Vagina (tissue), 2 donors: ENCODE measurements at regions not wholly inside any gene's neighbourhood (a gene's known extent, or its start where the extent isn't known, plus 50 kb on each side); places are given as distances from the start of the nearest gene placed in this dataset.

Experiments
- DNase-seq, 2 donors: peaks; one replicate each; pipeline ENCODE4 v3.0.0-alpha.2; 2017; ENCODE audit errors: extremely low spot score in 2 of 2
- H3K27ac ChIP-seq: fragments of 200-600 bp; sonication (generic); one replicate; pipeline ENCODE4 v1.5.1; 2019
- H3K27me3 ChIP-seq: fragments of 200-600 bp; sonication (generic); one replicate; pipeline ENCODE4 v1.5.1; 2019
- H3K36me3 ChIP-seq, 2 donors: fragments of 200-600 bp; sonication (generic); one replicate each; pipeline ENCODE4 v1.5.1; 2017 to 2019
- H3K4me1 ChIP-seq: fragments of 200-600 bp; sonication (generic); one replicate; pipeline ENCODE4 v1.5.1; 2019
- H3K4me3 ChIP-seq, 2 donors: fragments of 200-600 bp; sonication (generic); 1 replicate in 1 of 2; 2 replicates in 1 of 2; pipeline ENCODE4 v1.5.1; 2016 to 2019
- H3K9me3 ChIP-seq: fragments of 200-600 bp; sonication (generic); one replicate; pipeline ENCODE4 v1.5.1; 2019
- POLR2A ChIP-seq, 2 donors: fragments of 450-650 bp; IDR thresholded peaks; one replicate each; pipeline ENCODE4 v1.6.1; 2017; ENCODE audit warnings: antibody characterized with exemption in 2 of 2, mild to moderate bottlenecking in 2 of 2, moderate library complexity in 2 of 2
- POLR2AphosphoS5 ChIP-seq, 2 donors: sonication (generic); formaldehyde crosslinking; IDR thresholded peaks; one replicate each; pipeline ENCODE4 v1.9.0; 2017; ENCODE audit warnings: antibody characterized with exemption in 2 of 2, mild to moderate bottlenecking in 2 of 2, low read depth in 1 of 2; ENCODE audit not compliant: insufficient read depth in 1 of 2
- intact Hi-C: fragments of 100-400 bp; cut with DNase I; formaldehyde crosslinking; loops from one replicate; pipeline ENCODE4 v1.15.1; 2023
- TF ChIP-seq, protein P1 (sequence below), 3 experiments: fragments of 450-650 bp in 2 of 3; fragments of 200-600 bp in 1 of 3; sonication (generic) in 1 of 3; IDR thresholded peaks; one replicate each; pipeline ENCODE4 v1.5.1; 2017 to 2019; ENCODE audit warnings: antibody characterized with exemption in 3 of 3, mild to moderate bottlenecking in 2 of 3, moderate library complexity in 2 of 3

DNA sequence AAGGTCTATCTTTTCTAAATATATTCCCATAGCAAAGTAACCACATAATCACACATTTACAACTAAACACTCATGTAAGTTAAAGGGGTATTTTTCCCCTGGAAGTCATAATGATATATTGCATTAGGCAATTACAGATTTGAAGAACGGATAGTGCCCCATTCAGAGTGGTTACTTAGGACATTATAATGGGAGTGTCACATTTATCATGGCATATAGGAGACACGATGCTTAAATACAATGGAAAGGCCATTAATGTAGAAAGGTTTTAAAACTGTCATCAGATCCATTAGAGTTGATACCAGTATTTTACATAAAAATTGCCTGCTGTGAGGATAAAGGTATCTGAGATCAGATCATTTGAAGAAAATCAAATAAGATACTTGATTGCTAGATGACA lies 582.0 kb upstream of the SEMA6D start:
- H3K4me1 ChIP-seq, result no peaks in the 10 kb centered on the region
- no peaks in the 10 kb centered on the region for H3K9me3 ChIP-seq
- TF ChIP-seq, protein P1, sequence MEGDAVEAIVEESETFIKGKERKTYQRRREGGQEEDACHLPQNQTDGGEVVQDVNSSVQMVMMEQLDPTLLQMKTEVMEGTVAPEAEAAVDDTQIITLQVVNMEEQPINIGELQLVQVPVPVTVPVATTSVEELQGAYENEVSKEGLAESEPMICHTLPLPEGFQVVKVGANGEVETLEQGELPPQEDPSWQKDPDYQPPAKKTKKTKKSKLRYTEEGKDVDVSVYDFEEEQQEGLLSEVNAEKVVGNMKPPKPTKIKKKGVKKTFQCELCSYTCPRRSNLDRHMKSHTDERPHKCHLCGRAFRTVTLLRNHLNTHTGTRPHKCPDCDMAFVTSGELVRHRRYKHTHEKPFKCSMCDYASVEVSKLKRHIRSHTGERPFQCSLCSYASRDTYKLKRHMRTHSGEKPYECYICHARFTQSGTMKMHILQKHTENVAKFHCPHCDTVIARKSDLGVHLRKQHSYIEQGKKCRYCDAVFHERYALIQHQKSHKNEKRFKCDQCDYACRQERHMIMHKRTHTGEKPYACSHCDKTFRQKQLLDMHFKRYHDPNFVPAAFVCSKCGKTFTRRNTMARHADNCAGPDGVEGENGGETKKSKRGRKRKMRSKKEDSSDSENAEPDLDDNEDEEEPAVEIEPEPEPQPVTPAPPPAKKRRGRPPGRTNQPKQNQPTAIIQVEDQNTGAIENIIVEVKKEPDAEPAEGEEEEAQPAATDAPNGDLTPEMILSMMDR (IDR thresholded peaks at IDR 0.05), result no peak
- no peak for TF ChIP-seq POLR2A (IDR thresholded peaks at IDR 0.05)
- TF ChIP-seq POLR2AphosphoS5 (IDR thresholded peaks at IDR 0.05; ENCODE audit: insufficient read depth in 1 of 2, low read depth in 1 of 2), result no peak
- no peaks in the 10 kb centered on the region for H3K27me3 ChIP-seq
- DNase-seq, result no peak
- H3K4me3 ChIP-seq, result no peak overlapping the region
- H3K36me3 ChIP-seq, result no peaks in the 10 kb centered on the region
- intact Hi-C loops, result no loop called here
- no peak overlapping the region for H3K27ac ChIP-seq

DNA sequence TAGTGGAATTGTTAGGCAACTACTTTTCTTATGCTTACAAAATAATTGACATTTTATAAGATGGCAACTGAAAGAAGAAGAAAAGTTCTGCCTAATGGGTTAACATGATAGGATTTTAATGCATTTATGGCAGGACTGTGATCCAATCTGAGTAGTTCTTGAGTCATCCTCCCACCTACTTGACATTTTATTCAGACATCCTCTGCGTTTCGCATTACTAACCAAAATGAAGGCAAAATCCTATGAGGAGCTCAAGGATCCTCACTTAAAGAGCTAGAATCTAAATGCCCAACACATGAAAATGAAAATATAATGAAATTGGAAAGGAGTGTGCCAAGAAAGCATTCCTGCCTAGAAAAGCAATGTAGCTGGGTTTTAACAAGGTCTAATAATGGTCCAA lies 581.1 kb upstream of the SEMA6D start:
- H3K4me1 ChIP-seq, result no peaks in the 10 kb centered on the region
- no peak for DNase-seq
- no peak overlapping the region for H3K27ac ChIP-seq
- TF ChIP-seq POLR2A (IDR thresholded peaks at IDR 0.05), result no peak
- TF ChIP-seq POLR2AphosphoS5 (IDR thresholded peaks at IDR 0.05; ENCODE audit: insufficient read depth in 1 of 2, low read depth in 1 of 2), result no peak
- TF ChIP-seq, protein P1 (IDR thresholded peaks at IDR 0.05), result no peak
- intact Hi-C loops, result no loop called here
- H3K4me3 ChIP-seq, result no peak overlapping the region
- no peaks in the 10 kb centered on the region for H3K9me3 ChIP-seq
- no peaks in the 10 kb centered on the region for H3K27me3 ChIP-seq
- H3K36me3 ChIP-seq, result no peaks in the 10 kb centered on the region

DNA sequence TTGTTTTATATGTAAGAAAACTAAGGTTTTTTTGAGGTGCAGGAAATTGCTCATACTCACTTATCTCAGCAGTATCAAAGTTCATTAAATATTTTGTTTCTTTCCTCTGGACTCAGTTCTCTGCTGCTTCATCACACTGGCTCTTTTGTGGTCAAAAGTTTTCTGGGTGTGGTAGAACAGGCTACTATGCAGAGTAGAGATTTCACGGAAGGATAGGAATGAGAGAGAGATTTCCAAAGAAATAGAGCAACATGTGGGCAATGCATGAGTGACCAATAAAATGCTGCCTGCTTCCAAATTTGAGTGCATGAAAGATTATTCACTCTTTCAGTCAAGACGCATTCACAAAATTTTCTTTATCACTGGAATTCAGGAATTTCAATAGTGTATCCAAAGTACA lies 577.3 kb upstream of the SEMA6D start:
- TF ChIP-seq POLR2A (IDR thresholded peaks at IDR 0.05), result no peak
- no peak for TF ChIP-seq POLR2AphosphoS5 (IDR thresholded peaks at IDR 0.05; ENCODE audit: insufficient read depth in 1 of 2, low read depth in 1 of 2)
- TF ChIP-seq, protein P1 (IDR thresholded peaks at IDR 0.05), result no peak
- H3K36me3 ChIP-seq, result no peaks in the 10 kb centered on the region
- H3K27ac ChIP-seq, result no peak overlapping the region
- DNase-seq, result no peak
- H3K9me3 ChIP-seq, result no peaks in the 10 kb centered on the region
- H3K27me3 ChIP-seq, result no peaks in the 10 kb centered on the region
- no peaks in the 10 kb centered on the region for H3K4me1 ChIP-seq
- intact Hi-C loops, result no loop called here
- H3K4me3 ChIP-seq, result no peak overlapping the region

DNA sequence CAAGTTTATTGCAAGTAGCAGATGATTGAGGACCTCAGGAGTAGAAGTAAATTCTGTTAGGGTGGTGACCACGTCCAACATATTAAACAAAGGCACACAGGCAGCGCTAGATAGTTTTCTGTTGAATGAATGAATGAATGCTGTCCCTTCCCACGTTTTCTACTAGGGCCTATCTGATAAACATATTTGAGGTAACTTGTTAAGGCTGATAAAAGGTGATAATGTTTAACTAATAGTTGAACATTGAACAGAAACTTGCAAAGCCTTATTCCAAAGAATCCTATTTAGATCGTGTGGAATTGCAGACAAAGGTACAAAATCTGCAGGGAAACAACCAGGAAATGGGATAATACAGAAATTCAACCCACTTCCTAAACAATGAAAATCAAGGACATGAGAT lies 559.5 kb upstream of the SEMA6D start:
- no peaks in the 10 kb centered on the region for H3K4me1 ChIP-seq

DNA sequence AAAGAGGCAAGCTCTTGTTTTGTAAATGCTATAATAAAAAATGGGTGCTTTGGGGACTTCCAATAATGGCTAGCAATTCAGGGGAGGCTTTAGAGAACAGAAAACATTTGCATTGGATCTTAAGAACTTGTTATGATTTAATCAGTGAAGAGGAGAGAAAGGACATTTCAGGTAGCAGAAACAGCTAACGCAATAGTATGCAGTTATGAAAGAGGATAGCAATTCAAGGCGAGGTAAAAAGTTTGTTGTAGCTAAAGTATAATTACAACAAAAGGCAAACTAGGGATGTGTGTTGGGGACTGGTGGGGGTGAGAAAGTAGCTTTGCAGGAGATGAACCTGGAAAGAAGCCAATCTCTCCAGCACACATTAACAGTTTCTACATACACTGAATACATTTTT lies 558.7 kb upstream of the SEMA6D start:
- H3K27ac ChIP-seq, result no peak overlapping the region
- no peaks in the 10 kb centered on the region for H3K36me3 ChIP-seq
- H3K9me3 ChIP-seq, result no peaks in the 10 kb centered on the region
- TF ChIP-seq POLR2AphosphoS5 (IDR thresholded peaks at IDR 0.05; ENCODE audit: insufficient read depth in 1 of 2, low read depth in 1 of 2) (no peak), POLR2A (IDR thresholded peaks at IDR 0.05) (no peak)
- TF ChIP-seq, protein P1 (IDR thresholded peaks at IDR 0.05), result no peak
- no peak for DNase-seq
- no peaks in the 10 kb centered on the region for H3K27me3 ChIP-seq
- no peak overlapping the region for H3K4me3 ChIP-seq
- intact Hi-C loops, result no loop called here
- no peaks in the 10 kb centered on the region for H3K4me1 ChIP-seq

More for the DNA sequence above, 559.5 kb upstream of the SEMA6D start:
- H3K27me3 ChIP-seq, result no peaks in the 10 kb centered on the region
- H3K4me3 ChIP-seq, result no peak overlapping the region
- intact Hi-C loops, result no loop called here
- H3K36me3 ChIP-seq, result no peaks in the 10 kb centered on the region
- no peaks in the 10 kb centered on the region for H3K9me3 ChIP-seq
- TF ChIP-seq POLR2AphosphoS5 (IDR thresholded peaks at IDR 0.05; ENCODE audit: insufficient read depth in 1 of 2, low read depth in 1 of 2) (no peak), POLR2A (IDR thresholded peaks at IDR 0.05) (no peak)
- DNase-seq, result no peak
- no peak overlapping the region for H3K27ac ChIP-seq

DNA sequence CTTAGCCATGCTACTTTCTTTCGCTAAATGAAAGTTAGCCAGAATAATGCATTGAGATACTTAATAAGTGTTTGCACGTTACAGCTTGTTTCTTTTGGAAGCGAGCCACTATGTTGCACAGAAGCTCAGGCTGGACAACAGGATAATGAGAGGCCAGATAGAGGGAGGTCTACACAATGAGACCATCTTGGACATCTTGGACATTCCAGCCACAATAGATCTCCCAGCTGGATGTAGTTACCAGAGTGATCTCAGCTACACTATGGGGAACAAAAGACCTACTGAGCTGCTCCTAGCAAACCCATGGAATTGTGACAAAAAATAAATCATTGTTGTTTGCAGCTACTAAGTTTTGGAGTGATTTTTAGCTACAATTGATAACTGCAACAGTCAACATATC lies 540.1 kb upstream of the SEMA6D start:
- no peaks in the 10 kb centered on the region for H3K4me1 ChIP-seq
- H3K36me3 ChIP-seq, result no peaks in the 10 kb centered on the region
- H3K9me3 ChIP-seq, result no peaks in the 10 kb centered on the region
- H3K27me3 ChIP-seq, result no peaks in the 10 kb centered on the region
- DNase-seq, result no peak
- intact Hi-C loops, result no loop called here
- TF ChIP-seq POLR2AphosphoS5 (IDR thresholded peaks at IDR 0.05; ENCODE audit: insufficient read depth in 1 of 2, low read depth in 1 of 2) (no peak), POLR2A (IDR thresholded peaks at IDR 0.05) (no peak)
- TF ChIP-seq, protein P1 (IDR thresholded peaks at IDR 0.05), result no peak
- H3K27ac ChIP-seq, result no peak overlapping the region
- H3K4me3 ChIP-seq, result no peak overlapping the region
